ENCODE measurements at regions not wholly inside any gene's neighbourhood (a gene's known extent, or its start where the extent isn't known, plus 50 kb on each side); places are given as distances from the start of the nearest gene placed in this dataset.

GRCh38 chr5:8185852-8186251 is 316.9 kb downstream of the MTRR start:
- H3K9me2 ChIP-seq: no peaks in the 10 kb centered on the region
- no peak for DNase-seq
- POLR2A ChIA-PET: no interaction called here
- H3K4me2 ChIP-seq: no peak overlapping the region
- H3K4me3 ChIP-seq (ENCODE audit: low read depth in 2 of 2, low read length in 1 of 2): no peak overlapping the region
- H3K36me3 ChIP-seq (replicated peaks in 1 of 2; ENCODE audit: control insufficient read depth in 1 of 2, insufficient read depth in 2 of 2, low read length in 1 of 2): no peaks in the 10 kb centered on the region
- H2AFZ ChIP-seq (ENCODE audit: low read depth): no peak overlapping the region
- H3F3A ChIP-seq (replicated peaks; ENCODE audit: insufficient read depth): no peaks in the 10 kb centered on the region
- no peaks in the 10 kb centered on the region for H3K79me2 ChIP-seq (ENCODE audit: insufficient read depth)
- H3K9ac ChIP-seq: no peak overlapping the region
- WGBS (ENCODE audit: low lambda C conversion rate): 0% methylated on average over 1 of the region's 1 CpG
- no peaks in the 10 kb centered on the region for H3K4me1 ChIP-seq (ENCODE audit: control insufficient read depth in 1 of 2, insufficient read depth in 2 of 2, low read depth in 1 of 2, low read length in 1 of 2)
- no peaks in the 10 kb centered on the region for H3K9me3 ChIP-seq
- no peaks in the 10 kb centered on the region for H4K20me1 ChIP-seq (ENCODE audit: insufficient read depth)
- no peak overlapping the region for H3K27ac ChIP-seq (ENCODE audit: low read depth in 2 of 2, low read length in 1 of 2)
- CTCF ChIA-PET: interaction anchor here (0.5 kb wide), 1 partner anchor 188 kb away, joined by 3 read pairs; no protein-coding TSS in a partner anchor
- no peak for TF ChIP-seq ELF1 (IDR thresholded peaks at IDR 0.05)
- TF ChIP-seq RFX5 (IDR thresholded peaks at IDR 0.05; ENCODE audit: low read length): no peak
- TF ChIP-seq POLR2AphosphoS5 (IDR thresholded peaks at IDR 0.05; ENCODE audit: low read depth, low read length): no peak
- no peak for TF ChIP-seq FOSL2 (IDR thresholded peaks at IDR 0.05; ENCODE audit: borderline replicate concordance, low read depth)
- TF ChIP-seq SIN3A (IDR thresholded peaks at IDR 0.05; ENCODE audit: borderline replicate concordance, low read depth, low read length): no peak
- no peak for TF ChIP-seq USF1 (IDR thresholded peaks at IDR 0.05; ENCODE audit: borderline replicate concordance, low read depth)
- no peak for TF ChIP-seq MXI1 (IDR thresholded peaks at IDR 0.05; ENCODE audit: low read depth, low read length)
- H3K27me3 ChIP-seq (ENCODE audit: insufficient read depth): no peaks in the 10 kb centered on the region

GRCh38 chr5:8188874-8189565 is 320.1 kb downstream of the MTRR start:
- Histone ChIP-seq H3K27me3 (ENCODE audit: insufficient read depth) (no peaks in the 10 kb centered on the region), H3K79me2 (ENCODE audit: insufficient read depth) (no peaks in the 10 kb centered on the region), H3K9me3 (no peaks in the 10 kb centered on the region), H2AFZ (ENCODE audit: low read depth) (no peak overlapping the region), H3K4me3 (ENCODE audit: low read depth in 2 of 2, low read length in 1 of 2) (no peak overlapping the region), H3K4me1 (ENCODE audit: control insufficient read depth in 1 of 2, insufficient read depth in 2 of 2, low read depth in 1 of 2, low read length in 1 of 2) (no peaks in the 10 kb centered on the region), H3K9ac (no peak overlapping the region), H3K27ac (ENCODE audit: low read depth in 2 of 2, low read length in 1 of 2) (no peak overlapping the region), H3F3A (replicated peaks; ENCODE audit: insufficient read depth) (no peaks in the 10 kb centered on the region), H3K36me3 (replicated peaks in 1 of 2; ENCODE audit: control insufficient read depth in 1 of 2, insufficient read depth in 2 of 2, low read length in 1 of 2) (no peaks in the 10 kb centered on the region), H3K9me2 (no peaks in the 10 kb centered on the region), H3K4me2 (no peak overlapping the region), H4K20me1 (ENCODE audit: insufficient read depth) (no peaks in the 10 kb centered on the region)
- no peak for TF ChIP-seq NFIC (IDR thresholded peaks at IDR 0.05; ENCODE audit: borderline replicate concordance)
- TF ChIP-seq TAF1 (IDR thresholded peaks at IDR 0.05; ENCODE audit: borderline replicate concordance, low read depth, low read length): no peak
- no peak for TF ChIP-seq SIN3A (IDR thresholded peaks at IDR 0.05; ENCODE audit: borderline replicate concordance, low read depth, low read length)
- TF ChIP-seq FOSL2 (IDR thresholded peaks at IDR 0.05; ENCODE audit: borderline replicate concordance, low read depth): no peak
- 14% methylated on average over 6 of the region's 6 CpGs for WGBS (ENCODE audit: low lambda C conversion rate)
- DNase-seq: no peak
- ChIA-PET CTCF (no interaction called here), POLR2A (no interaction called here)

- Histone ChIP-seq H4K20me1 (ENCODE audit: insufficient read depth) (no peaks in the 10 kb centered on the region), H3K4me3 (ENCODE audit: low read depth in 2 of 2, low read length in 1 of 2) (no peak overlapping the region), H3K9ac (no peak overlapping the region), H2AFZ (ENCODE audit: low read depth) (no peak overlapping the region), H3K4me1 (ENCODE audit: control insufficient read depth in 1 of 2, insufficient read depth in 2 of 2, low read depth in 1 of 2, low read length in 1 of 2) (no peaks in the 10 kb centered on the region), H3K79me2 (ENCODE audit: insufficient read depth) (no peaks in the 10 kb centered on the region), H3K4me2 (no peak overlapping the region), H3F3A (replicated peaks; ENCODE audit: insufficient read depth) (no peaks in the 10 kb centered on the region), H3K9me3 (no peaks in the 10 kb centered on the region), H3K9me2 (no peaks in the 10 kb centered on the region), H3K27me3 (ENCODE audit: insufficient read depth) (no peaks in the 10 kb centered on the region), H3K27ac (ENCODE audit: low read depth in 2 of 2, low read length in 1 of 2) (no peak overlapping the region), H3K36me3 (replicated peaks in 1 of 2; ENCODE audit: control insufficient read depth in 1 of 2, insufficient read depth in 2 of 2, low read length in 1 of 2) (no peaks in the 10 kb centered on the region)
- CTCF ChIA-PET: interaction anchor here (0.8 kb wide), 1 partner anchor 9 kb away, joined by 3 read pairs; no protein-coding TSS in a partner anchor
- TF ChIP-seq MEF2A (IDR thresholded peaks at IDR 0.05; ENCODE audit: borderline replicate concordance, low read depth): no peak
- WGBS (ENCODE audit: low lambda C conversion rate): 0% methylated on average over 3 of the region's 3 CpGs
- POLR2A ChIA-PET: no interaction called here
- DNase-seq: no peak
Measured at GRCh38 chr5:8192840-8193239, 323.9 kb downstream of the MTRR start.

Measured in SK-N-SH (cell line).